Activated CD4-positive, alpha-beta T cell treated with anti-CD3 and anti-CD28 coated beads, Interleukin-2, amount 10 ng/mL, durations not matched to agents 7 days and 5 days (primary cell): ENCODE measurements at regions not wholly inside any gene's neighbourhood (a gene's known extent, or its start where the extent isn't known, plus 50 kb on each side); places are given as distances from the start of the nearest gene placed in this dataset.
A peak's percentile ranks its signal among the peaks of the same experiment; 100 is the strongest.

Source experiments
- CTCF ChIA-PET: fragments of 350-600 bp; sonication (Branson Sonifier 250); formaldehyde crosslinking; loops from one replicate; lab custom pipeline; 2021; ENCODE audit warnings: antibody characterized with exemption; lab: Charles Lee
- POLR2A ChIA-PET: fragments of 350-600 bp; sonication (Branson Sonifier 250); formaldehyde crosslinking; loops from one replicate; lab custom pipeline; 2021; ENCODE audit warnings: antibody characterized with exemption; lab: Charles Lee
- DNase-seq: peaks from one replicate; pipeline ENCODE4 v3.0.0-alpha.2; 2020
- H3K27ac Mint-ChIP-seq: one replicate; pipeline ENCODE4 v1.8.0; 2021; ENCODE audit warnings: mild to moderate bottlenecking, moderate library complexity, mixed read lengths
- H3K27me3 Mint-ChIP-seq: one replicate; pipeline ENCODE4 v1.8.0; 2021; ENCODE audit warnings: mixed read lengths
- H3K36me3 Mint-ChIP-seq: one replicate; pipeline ENCODE4 v1.8.0; 2021; ENCODE audit warnings: low read depth, mixed read lengths
- H3K4me1 Mint-ChIP-seq: one replicate; pipeline ENCODE4 v1.8.0; 2021; ENCODE audit warnings: mixed read lengths
- H3K4me3 Mint-ChIP-seq: one replicate; pipeline ENCODE4 v1.8.0; 2021; ENCODE audit warnings: mild to moderate bottlenecking, moderate library complexity, mixed read lengths
- H3K9me3 Mint-ChIP-seq: one replicate; pipeline ENCODE4 v1.8.0; 2021; ENCODE audit warnings: mixed read lengths

GRCh38 chr3:106276151-106276550 is 407.3 kb upstream of the CBLB start:
- ChIA-PET CTCF (no interaction called here), POLR2A (no interaction called here)
- peaks cover 14% of the 10 kb centered on the region for H3K4me1 Mint-ChIP-seq
- peaks cover 18% of the 10 kb centered on the region for H3K9me3 Mint-ChIP-seq
- H3K27ac Mint-ChIP-seq: no peak overlapping the region
- H3K27me3 Mint-ChIP-seq: no peaks in the 10 kb centered on the region
- peaks cover 3% of the 10 kb centered on the region for H3K36me3 Mint-ChIP-seq
- H3K4me3 Mint-ChIP-seq: no peak overlapping the region
- no peak for DNase-seq

DNA sequence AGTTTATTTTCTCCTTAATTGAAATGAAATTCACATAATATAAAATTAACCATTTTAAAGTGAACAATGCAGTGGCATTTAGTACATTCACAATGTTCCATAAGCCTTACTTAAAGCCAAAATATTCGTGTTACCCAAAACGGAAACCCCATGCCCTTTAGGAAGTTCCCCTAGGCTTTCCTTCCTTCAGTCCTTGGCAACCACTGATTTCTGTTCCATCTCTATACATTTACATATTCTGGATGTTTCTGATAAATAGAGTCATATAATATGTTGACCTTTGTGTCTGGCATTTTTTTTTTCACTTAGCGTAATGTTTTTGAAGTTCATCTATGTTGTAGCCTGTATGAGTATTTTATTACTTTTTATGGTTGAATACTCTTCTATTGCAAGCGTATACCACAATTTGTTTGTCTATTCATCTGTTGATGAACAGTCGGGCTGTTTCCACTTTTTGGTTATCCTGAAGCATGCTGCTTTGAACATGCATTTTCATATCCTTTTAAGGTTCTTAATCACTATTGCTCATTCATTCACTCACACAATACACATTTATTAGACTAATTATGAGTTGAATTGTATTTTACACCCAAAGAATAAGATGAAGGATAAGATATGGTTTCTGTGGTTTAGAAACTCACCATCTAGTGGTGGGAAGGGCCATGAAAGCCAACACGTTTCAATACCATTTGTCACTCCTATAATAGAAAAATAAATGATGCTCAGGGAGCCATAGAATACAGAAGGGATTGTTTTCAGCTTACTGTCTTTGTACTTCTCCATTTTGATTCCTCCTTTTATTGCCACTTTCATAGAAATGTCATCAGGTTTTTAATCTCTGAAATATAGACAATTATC is 408.2 kb upstream of the CBLB start:
- ChIA-PET POLR2A (no interaction called here), CTCF (no interaction called here)
- Mint-ChIP-seq H3K27me3 (no peaks in the 10 kb centered on the region), H3K4me1 (peaks cover 14% of the 10 kb centered on the region), H3K27ac (no peak overlapping the region), H3K9me3 (peaks cover 16% of the 10 kb centered on the region), H3K4me3 (no peak overlapping the region), H3K36me3 (peaks cover 3% of the 10 kb centered on the region)
- no peak for DNase-seq

DNA sequence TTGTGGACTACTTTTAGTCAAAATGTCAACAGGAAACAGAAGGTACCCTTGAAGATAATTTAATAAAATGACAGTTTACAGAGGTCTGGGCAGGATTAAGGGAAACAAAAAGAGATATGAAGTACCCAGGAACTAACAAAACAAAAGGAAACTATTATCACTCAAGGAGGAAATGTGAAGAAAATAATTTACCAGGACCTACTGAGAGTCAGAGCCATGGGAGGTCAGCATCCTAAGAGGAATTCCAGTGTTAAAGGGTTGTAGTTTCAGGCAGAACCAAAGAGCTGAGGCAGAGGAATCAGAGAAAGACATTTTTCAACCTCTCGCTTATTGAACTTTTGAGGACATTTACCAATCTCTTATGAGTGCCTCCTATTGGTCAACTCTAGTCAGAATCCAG is 408.9 kb upstream of the CBLB start:
- H3K27me3 Mint-ChIP-seq: no peaks in the 10 kb centered on the region
- peaks cover 3% of the 10 kb centered on the region for H3K36me3 Mint-ChIP-seq
- ChIA-PET CTCF (no interaction called here), POLR2A (no interaction called here)
- no peak for DNase-seq
- peaks cover 14% of the 10 kb centered on the region for H3K4me1 Mint-ChIP-seq
- peaks cover 21% of the 10 kb centered on the region for H3K9me3 Mint-ChIP-seq
- no peak overlapping the region for H3K4me3 Mint-ChIP-seq
- no peak overlapping the region for H3K27ac Mint-ChIP-seq

- peaks cover 27% of the 10 kb centered on the region for H3K9me3 Mint-ChIP-seq
- CTCF ChIA-PET: interaction anchor here (0.6 kb wide), 1 partner anchor 29 kb away, joined by 3 read pairs; no protein-coding TSS in a partner anchor
- peaks cover 9% of the 10 kb centered on the region for H3K4me1 Mint-ChIP-seq
- no peak overlapping the region for H3K27ac Mint-ChIP-seq
- no peaks in the 10 kb centered on the region for H3K36me3 Mint-ChIP-seq
- POLR2A ChIA-PET: no interaction called here
- H3K27me3 Mint-ChIP-seq: no peaks in the 10 kb centered on the region
- no peak for DNase-seq
- no peak overlapping the region for H3K4me3 Mint-ChIP-seq
These were observed 412.4 kb upstream of the CBLB start for GRCh38 chr3:106281221-106281620.

- no peaks in the 10 kb centered on the region for H3K27me3 Mint-ChIP-seq
- DNase-seq: no peak
- H3K4me3 Mint-ChIP-seq: no peak overlapping the region
- H3K36me3 Mint-ChIP-seq: no peaks in the 10 kb centered on the region
- ChIA-PET CTCF (interaction anchor here (1.3 kb wide), 1 partner anchor 9 kb away, joined by 3 read pairs; no protein-coding TSS in a partner anchor), POLR2A (no interaction called here)
- peaks cover 21% of the 10 kb centered on the region for H3K9me3 Mint-ChIP-seq
- H3K4me1 Mint-ChIP-seq: no peaks in the 10 kb centered on the region
- no peak overlapping the region for H3K27ac Mint-ChIP-seq
These were observed 414.1 kb upstream of the CBLB start for GRCh38 chr3:106282943-106283342.

GRCh38 chr3:106288781-106289180 is 420.0 kb upstream of the CBLB start:
- no peak for DNase-seq
- Mint-ChIP-seq H3K36me3 (no peaks in the 10 kb centered on the region), H3K4me1 (peaks cover 7% of the 10 kb centered on the region), H3K27me3 (no peaks in the 10 kb centered on the region), H3K9me3 (peaks cover 14% of the 10 kb centered on the region), H3K4me3 (no peak overlapping the region), H3K27ac (no peak overlapping the region)
- ChIA-PET CTCF (no interaction called here), POLR2A (no interaction called here)

DNA sequence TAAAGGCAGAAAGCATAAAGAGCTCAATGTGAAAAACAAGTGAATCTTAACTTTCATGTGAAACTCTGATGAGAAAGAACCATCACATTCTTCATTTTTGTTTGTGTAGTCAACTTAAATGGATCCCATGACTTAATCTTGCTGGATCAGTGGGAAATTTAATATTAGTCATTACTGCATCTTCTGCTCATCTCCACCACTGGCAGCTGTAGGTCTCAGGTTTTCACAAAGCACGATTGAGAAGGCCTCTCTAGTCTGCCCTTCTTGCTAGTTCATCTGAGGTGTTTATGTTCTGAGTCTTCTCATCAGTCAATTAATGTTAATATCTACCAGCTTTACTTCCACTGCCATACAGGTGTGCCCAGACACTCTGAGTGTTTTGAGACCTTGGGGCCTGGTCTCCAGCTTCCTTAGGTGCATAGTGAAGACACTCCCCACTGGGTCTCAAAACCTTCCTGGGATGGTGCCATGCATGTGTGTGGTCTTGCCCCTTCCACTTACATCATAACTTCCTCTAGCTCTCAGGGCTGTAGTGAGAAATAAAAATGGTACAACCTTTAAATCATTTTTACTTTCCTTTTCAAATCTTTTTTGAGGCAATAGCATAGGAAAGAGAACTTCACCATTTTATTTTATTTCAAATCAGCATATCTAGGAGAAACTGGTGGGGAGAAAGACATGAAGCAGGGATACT is 421.6 kb upstream of the CBLB start:
- no peaks in the 10 kb centered on the region for H3K36me3 Mint-ChIP-seq
- ChIA-PET POLR2A (no interaction called here), CTCF (interaction anchor here (1.8 kb wide), 1 partner anchor 10 kb away, joined by 4 read pairs; no protein-coding TSS in a partner anchor)
- H3K4me3 Mint-ChIP-seq: no peak overlapping the region
- peaks cover 7% of the 10 kb centered on the region for H3K4me1 Mint-ChIP-seq
- no peak for DNase-seq
- H3K27ac Mint-ChIP-seq: no peak overlapping the region
- H3K9me3 Mint-ChIP-seq: peaks cover 5% of the 10 kb centered on the region
- H3K27me3 Mint-ChIP-seq: no peaks in the 10 kb centered on the region

- Mint-ChIP-seq H3K4me1 (peaks cover 7% of the 10 kb centered on the region), H3K4me3 (no peak overlapping the region), H3K9me3 (peaks cover 5% of the 10 kb centered on the region), H3K27ac (no peak overlapping the region), H3K27me3 (no peaks in the 10 kb centered on the region), H3K36me3 (no peaks in the 10 kb centered on the region)
- no peak for DNase-seq
- ChIA-PET CTCF (no interaction called here), POLR2A (no interaction called here)
These were observed 424.3 kb upstream of the CBLB start for GRCh38 chr3:106293161-106293560.

DNA sequence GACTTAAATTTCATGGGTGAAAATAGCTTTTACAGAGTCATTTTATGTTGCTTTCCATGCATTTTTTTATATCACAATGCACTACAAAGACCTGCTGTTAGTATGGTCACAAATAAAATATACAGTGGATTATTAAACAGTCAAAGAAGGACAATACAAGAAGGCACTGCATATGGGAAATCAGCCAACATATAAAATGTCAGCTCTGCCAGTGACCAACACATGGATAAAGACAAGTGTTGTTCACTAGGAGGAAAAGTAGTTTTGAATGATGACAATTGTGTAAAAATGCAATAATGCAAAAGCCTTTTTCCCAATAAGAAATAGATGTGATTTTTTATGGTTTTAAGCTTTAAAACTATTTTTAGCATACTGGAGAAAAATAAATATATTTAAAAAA is 425.3 kb upstream of the CBLB start:
- Mint-ChIP-seq H3K27ac (no peak overlapping the region), H3K4me1 (peaks cover 10% of the 10 kb centered on the region), H3K9me3 (peaks cover 8% of the 10 kb centered on the region), H3K27me3 (no peaks in the 10 kb centered on the region), H3K36me3 (peaks cover 2% of the 10 kb centered on the region), H3K4me3 (no peak overlapping the region)
- no peak for DNase-seq
- CTCF ChIA-PET: interaction anchor here (0.6 kb wide), 1 partner anchor 11 kb away, joined by 3 read pairs; no protein-coding TSS in a partner anchor
- POLR2A ChIA-PET: no interaction called here

GRCh38 chr3:106296062-106296461 is 427.2 kb upstream of the CBLB start:
- Mint-ChIP-seq H3K36me3 (peaks cover 7% of the 10 kb centered on the region), H3K4me1 (peaks cover 14% of the 10 kb centered on the region), H3K9me3 (peaks cover 5% of the 10 kb centered on the region), H3K4me3 (no peak overlapping the region), H3K27me3 (no peaks in the 10 kb centered on the region), H3K27ac (no peak overlapping the region)
- ChIA-PET CTCF (interaction anchor here (0.7 to 1.2 kb wide), 4 partner anchors 10 to 342 kb away, joined by 3 to 4 read pairs (median 3); no protein-coding TSS in a partner anchor), POLR2A (no interaction called here)
- no peak for DNase-seq

DNA sequence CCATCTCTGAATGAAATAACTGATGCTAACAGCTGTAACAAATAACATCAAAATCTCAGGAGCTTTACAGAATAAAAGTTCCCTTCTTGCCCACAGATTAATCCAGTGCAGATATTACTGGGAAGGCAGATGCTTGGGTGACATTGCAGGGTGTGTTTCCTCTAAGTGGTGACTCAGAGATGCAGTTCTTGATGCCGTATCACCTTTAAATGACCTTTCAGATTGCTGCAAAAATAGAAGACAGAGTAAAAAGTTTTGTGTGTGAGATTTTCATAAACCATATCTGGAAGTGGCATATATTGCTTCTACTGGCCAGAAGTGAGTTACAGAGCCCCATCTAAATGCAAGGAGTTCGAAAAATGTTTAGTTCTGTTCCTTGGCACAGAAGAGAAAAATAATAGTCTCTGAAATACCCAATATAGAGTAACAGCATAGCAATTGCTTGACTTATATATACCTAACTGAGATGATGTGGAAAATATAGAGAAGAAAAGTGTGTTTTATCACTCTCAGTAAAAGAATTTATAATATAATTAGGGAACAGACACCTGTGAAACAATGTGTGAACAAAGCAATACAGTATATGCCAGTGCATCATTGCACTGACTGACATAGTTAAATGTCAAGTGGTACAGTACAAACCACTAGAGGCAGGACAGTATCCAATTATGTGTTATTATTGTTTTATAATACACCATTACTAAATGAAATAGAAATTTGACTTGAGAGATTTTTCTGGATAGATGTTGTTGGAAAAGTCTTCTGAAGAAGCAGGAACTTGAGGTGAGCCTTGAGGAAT is 430.7 kb upstream of the CBLB start:
- peak overlapping the region; percentile 3 for H3K27ac Mint-ChIP-seq
- ChIA-PET CTCF (interaction anchor here (1.2 kb wide), 1 partner anchor 9 kb away, joined by 4 read pairs; no protein-coding TSS in a partner anchor), POLR2A (no interaction called here)
- H3K9me3 Mint-ChIP-seq: peaks cover 5% of the 10 kb centered on the region
- peak; percentile 7 for DNase-seq
- H3K4me3 Mint-ChIP-seq: no peak overlapping the region
- H3K4me1 Mint-ChIP-seq: peaks cover 38% of the 10 kb centered on the region
- no peaks in the 10 kb centered on the region for H3K27me3 Mint-ChIP-seq
- peaks cover 12% of the 10 kb centered on the region for H3K36me3 Mint-ChIP-seq

DNA sequence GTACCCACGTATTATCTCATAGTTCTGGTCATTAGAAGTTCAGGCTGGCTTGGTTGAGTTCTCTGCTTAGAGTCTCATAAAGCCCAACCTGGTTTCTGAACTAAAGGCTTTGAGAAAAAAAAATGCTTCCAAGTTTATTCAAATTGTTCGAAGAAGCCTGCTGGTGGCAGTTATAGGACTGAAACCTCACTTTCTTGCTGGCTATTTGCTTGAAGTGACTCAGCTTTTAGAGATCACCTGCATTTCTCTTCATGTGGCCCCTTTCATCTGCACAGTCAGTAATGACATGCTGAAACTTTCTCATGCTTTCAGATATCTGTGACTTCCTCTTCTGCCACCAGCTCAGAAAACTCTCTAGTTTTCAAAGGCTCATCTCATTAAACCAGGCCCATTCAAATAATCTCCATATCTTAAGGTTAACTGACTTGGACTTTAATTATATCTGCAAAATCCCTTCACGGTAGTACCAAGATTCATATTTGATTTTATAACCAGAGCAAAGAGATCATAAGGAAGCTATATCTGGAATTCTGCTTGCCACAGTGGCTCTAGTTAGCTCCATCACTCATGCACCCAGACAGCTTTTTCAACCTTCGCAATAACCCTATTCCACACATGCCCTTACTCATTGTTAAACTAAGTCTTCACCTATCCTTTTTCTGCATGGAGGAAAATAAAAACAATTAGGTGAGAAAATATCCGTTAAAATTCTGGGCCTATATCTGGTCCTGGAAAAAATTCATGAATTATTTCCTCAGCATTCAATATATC is 433.8 kb upstream of the CBLB start:
- CTCF ChIA-PET: interaction anchor here (1.1 to 1.6 kb wide), 3 partner anchors 10 to 305 kb away, joined by 3 to 4 read pairs (median 4); no protein-coding TSS in a partner anchor
- POLR2A ChIA-PET: no interaction called here
- Mint-ChIP-seq H3K27ac (no peak overlapping the region), H3K36me3 (peaks cover 12% of the 10 kb centered on the region), H3K9me3 (peaks cover 9% of the 10 kb centered on the region), H3K4me3 (no peak overlapping the region), H3K27me3 (no peaks in the 10 kb centered on the region), H3K4me1 (peaks cover 38% of the 10 kb centered on the region)
- peak; percentile 44 for DNase-seq
